OCI-LY1 (cell line): ENCODE measurements at regions not wholly inside any gene's neighbourhood (a gene's known extent, or its start where the extent isn't known, plus 50 kb on each side); places are given as distances from the start of the nearest gene placed in this dataset.

ENCODE experiments used
- H2AFZ ChIP-seq: fragments of 200-600 bp; sonication (generic), shearing (Covaris generic); 2 replicates; pipeline ENCODE4 v1.6.0; 2014; ENCODE audit warnings: antibody characterized with exemption, mild to moderate bottlenecking, low read length
- H3F3A ChIP-seq: fragments of 200-600 bp; sonication (generic), shearing (Covaris generic); 2 replicates; pipeline ENCODE4 v1.6.0; 2014; ENCODE audit warnings: mild to moderate bottlenecking, antibody characterized with exemption, low read length, moderate library complexity; ENCODE audit not compliant: insufficient read depth
- H3K27ac ChIP-seq: fragments of 200-600 bp; sonication (generic); 2 replicates; pipeline ENCODE4 v1.5.1; 2014; ENCODE audit warnings: low read length, mixed run types, mild to moderate bottlenecking, low read depth; ENCODE audit not compliant: poor library complexity, severe bottlenecking
- H3K27me3 ChIP-seq: fragments of 200-600 bp; sonication (generic); 2 replicates; pipeline ENCODE4 v1.6.0; 2014; ENCODE audit warnings: antibody characterized with exemption, mild to moderate bottlenecking, low read length, moderate library complexity; ENCODE audit not compliant: insufficient read depth
- H3K36me3 ChIP-seq: fragments of 200-600 bp; sonication (generic); 2 replicates; pipeline ENCODE4 v1.6.1; 2014; ENCODE audit warnings: mild to moderate bottlenecking, antibody characterized with exemption, low read length, moderate library complexity, mixed read lengths; ENCODE audit not compliant: insufficient read depth
- H3K4me1 ChIP-seq: fragments of 200-600 bp; sonication (generic); 2 replicates; pipeline ENCODE4 v1.5.1; 2014; ENCODE audit warnings: mild to moderate bottlenecking, low read length, moderate library complexity; ENCODE audit not compliant: insufficient read depth, severe bottlenecking
- H3K4me2 ChIP-seq: fragments of 200-600 bp; sonication (generic), shearing (Covaris generic); 2 replicates; pipeline ENCODE4 v1.6.1; 2014; ENCODE audit warnings: low read length
- H3K4me3 ChIP-seq: fragments of 200-600 bp; sonication (generic); 2 replicates; pipeline ENCODE4 v1.5.1; 2014; ENCODE audit warnings: low read length, low read depth, mild to moderate bottlenecking, mixed read lengths; ENCODE audit not compliant: poor library complexity, severe bottlenecking
- H3K79me2 ChIP-seq: fragments of 200-600 bp; shearing (Covaris generic); 2 replicates; pipeline ENCODE4 v1.6.1; 2016; ENCODE audit warnings: mixed run types, low read length, mixed read lengths; ENCODE audit not compliant: insufficient read depth
- H3K9ac ChIP-seq: fragments of 200-600 bp; sonication (generic), shearing (Covaris generic); 2 replicates; pipeline ENCODE4 v1.6.1; 2014; ENCODE audit warnings: mild to moderate bottlenecking, low read length, mixed read lengths
- H3K9me2 ChIP-seq: fragments of 200-600 bp; sonication (generic), shearing (Covaris generic); 2 replicates; pipeline ENCODE4 v1.6.1; 2014; ENCODE audit warnings: low read depth, mild to moderate bottlenecking, low read length, mixed read lengths
- H3K9me3 ChIP-seq: fragments of 200-600 bp; shearing (Covaris generic); 2 replicates; pipeline ENCODE4 v1.6.1; 2014; ENCODE audit warnings: low read length, mixed read lengths
- H4K20me1 ChIP-seq: fragments of 200-600 bp; sonication (generic), shearing (Covaris generic); 2 replicates; pipeline ENCODE4 v1.6.0; 2016; ENCODE audit warnings: mild to moderate bottlenecking, low read length; ENCODE audit not compliant: insufficient read depth
- EZH2 ChIP-seq: fragments of 200-600 bp; sonication (generic), shearing (Covaris generic); IDR thresholded peaks from 2 replicates; pipeline ENCODE4 v1.8.0; 2017; ENCODE audit warnings: borderline replicate concordance, mixed run types, mild to moderate bottlenecking, antibody characterized with exemption, low read length, moderate library complexity, mixed read lengths
- TF ChIP-seq, protein P1 (sequence below): fragments of 200-600 bp; sonication (generic), shearing (Covaris generic); IDR thresholded peaks from 2 replicates; pipeline ENCODE4 v1.5.1; 2017; ENCODE audit warnings: mild to moderate bottlenecking, antibody characterized with exemption, low read length, moderate library complexity, mixed read lengths

DNA sequence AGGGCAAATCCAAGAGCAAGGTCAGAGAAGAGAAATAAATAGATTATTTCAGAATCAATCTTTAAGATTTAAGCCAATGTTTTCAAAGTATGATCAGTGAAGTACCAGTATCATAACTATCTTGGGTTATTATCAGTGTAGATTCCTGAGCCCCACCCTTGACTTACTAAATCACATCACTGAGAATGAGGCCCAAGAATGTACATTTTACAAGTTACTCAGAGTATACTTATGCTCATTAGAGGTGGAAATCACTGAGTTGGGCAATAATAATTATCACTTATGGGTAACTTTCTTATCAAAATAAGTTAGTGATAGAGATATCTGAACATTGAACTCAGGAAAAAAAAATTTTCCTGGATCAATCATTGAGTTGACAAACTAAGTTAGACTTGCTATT is 121.6 kb upstream of the NOCT start:
- Histone ChIP-seq H3K27me3 (no peaks in the 10 kb centered on the region), H3K4me2 (no peak overlapping the region), H3F3A (no peaks in the 10 kb centered on the region), H3K27ac (no peak overlapping the region), H3K4me3 (no peak overlapping the region), H4K20me1 (no peaks in the 10 kb centered on the region), H2AFZ (no peak overlapping the region), H3K4me1 (no peaks in the 10 kb centered on the region), H3K36me3 (no peaks in the 10 kb centered on the region), H3K9ac (no peak overlapping the region), H3K9me3 (no peaks in the 10 kb centered on the region), H3K79me2 (no peaks in the 10 kb centered on the region), H3K9me2 (no peaks in the 10 kb centered on the region)
- TF ChIP-seq, protein P1, sequence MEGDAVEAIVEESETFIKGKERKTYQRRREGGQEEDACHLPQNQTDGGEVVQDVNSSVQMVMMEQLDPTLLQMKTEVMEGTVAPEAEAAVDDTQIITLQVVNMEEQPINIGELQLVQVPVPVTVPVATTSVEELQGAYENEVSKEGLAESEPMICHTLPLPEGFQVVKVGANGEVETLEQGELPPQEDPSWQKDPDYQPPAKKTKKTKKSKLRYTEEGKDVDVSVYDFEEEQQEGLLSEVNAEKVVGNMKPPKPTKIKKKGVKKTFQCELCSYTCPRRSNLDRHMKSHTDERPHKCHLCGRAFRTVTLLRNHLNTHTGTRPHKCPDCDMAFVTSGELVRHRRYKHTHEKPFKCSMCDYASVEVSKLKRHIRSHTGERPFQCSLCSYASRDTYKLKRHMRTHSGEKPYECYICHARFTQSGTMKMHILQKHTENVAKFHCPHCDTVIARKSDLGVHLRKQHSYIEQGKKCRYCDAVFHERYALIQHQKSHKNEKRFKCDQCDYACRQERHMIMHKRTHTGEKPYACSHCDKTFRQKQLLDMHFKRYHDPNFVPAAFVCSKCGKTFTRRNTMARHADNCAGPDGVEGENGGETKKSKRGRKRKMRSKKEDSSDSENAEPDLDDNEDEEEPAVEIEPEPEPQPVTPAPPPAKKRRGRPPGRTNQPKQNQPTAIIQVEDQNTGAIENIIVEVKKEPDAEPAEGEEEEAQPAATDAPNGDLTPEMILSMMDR, result no peak
- TF ChIP-seq EZH2, result no peak

DNA sequence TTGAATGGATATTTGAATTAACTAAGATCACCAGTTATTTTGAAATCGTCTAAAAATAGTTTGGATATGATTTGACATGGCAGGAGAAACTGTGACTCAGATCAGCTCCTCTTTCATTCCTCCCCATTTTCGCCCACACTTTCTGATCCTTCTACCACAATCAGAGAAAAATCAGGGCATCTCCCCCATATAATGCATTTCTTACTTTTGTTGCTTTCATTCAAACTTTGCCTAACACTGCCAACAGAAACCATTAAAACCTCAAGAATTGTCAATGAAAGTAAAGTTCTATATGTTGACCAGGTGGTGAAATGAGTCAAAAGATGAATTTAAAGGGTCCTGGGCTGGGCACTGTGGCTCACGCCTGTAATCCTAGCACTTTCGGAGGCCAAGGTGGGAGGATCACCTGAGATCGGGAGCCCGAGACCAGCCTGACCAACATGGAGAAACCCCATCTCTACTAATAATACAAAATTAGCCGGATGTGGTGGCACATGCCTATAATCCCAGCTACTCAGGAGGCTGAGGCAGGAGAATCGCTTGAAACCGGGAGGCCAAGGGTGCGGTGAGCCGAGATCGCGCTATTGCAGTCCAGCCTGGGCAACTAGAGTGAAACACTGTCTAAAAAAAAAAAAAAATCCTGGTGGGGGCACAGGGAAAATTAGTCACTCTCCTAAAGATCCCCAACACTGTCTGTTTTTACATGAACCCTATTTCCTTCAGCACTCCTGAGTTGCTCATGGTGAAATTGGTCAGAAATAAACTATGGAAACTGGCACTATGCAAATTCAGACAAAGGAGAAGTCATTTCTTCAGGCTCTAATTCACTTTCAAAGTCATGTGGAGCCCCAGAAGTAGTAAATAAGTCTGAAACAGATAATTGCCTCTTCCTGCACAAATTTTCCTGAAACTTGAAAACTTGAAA is 122.8 kb upstream of the NOCT start:
- Histone ChIP-seq H3K4me2 (no peak overlapping the region), H3K79me2 (no peaks in the 10 kb centered on the region), H3K9me3 (no peaks in the 10 kb centered on the region), H3K4me3 (no peak overlapping the region), H3K27me3 (no peaks in the 10 kb centered on the region), H3K9ac (no peak overlapping the region), H3K27ac (no peak overlapping the region), H3F3A (no peaks in the 10 kb centered on the region), H3K36me3 (no peaks in the 10 kb centered on the region), H3K9me2 (no peaks in the 10 kb centered on the region), H3K4me1 (no peaks in the 10 kb centered on the region), H2AFZ (no peak overlapping the region), H4K20me1 (no peaks in the 10 kb centered on the region)
- no peak for TF ChIP-seq EZH2
- TF ChIP-seq, protein P1, result no peak

DNA sequence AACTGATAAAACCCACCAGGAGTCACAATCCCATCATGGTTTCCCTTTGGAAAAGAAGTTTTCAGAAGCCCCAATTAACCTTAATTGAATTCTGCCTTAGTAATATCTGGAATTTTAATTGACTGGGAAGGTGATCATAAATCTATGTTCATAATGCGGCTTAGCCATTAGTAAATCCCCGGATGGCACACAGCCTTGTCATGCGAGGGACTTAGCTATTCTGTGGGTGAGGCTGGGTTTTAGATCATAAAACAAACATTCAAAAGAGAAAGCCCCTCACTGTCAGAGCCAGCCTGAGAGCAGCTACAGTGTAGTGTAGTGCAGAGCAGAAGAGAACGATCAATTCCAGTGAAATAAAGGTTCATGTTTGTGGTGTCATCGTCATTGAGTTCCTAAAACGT is 124.0 kb upstream of the NOCT start:
- no peaks in the 10 kb centered on the region for H3K27me3 ChIP-seq
- no peak for TF ChIP-seq EZH2
- TF ChIP-seq, protein P1, result no peak
- no peaks in the 10 kb centered on the region for H3K4me1 ChIP-seq
- H3K79me2 ChIP-seq, result no peaks in the 10 kb centered on the region
- H3K4me3 ChIP-seq, result no peak overlapping the region
- H3K4me2 ChIP-seq, result no peak overlapping the region
- H2AFZ ChIP-seq, result no peak overlapping the region
- no peaks in the 10 kb centered on the region for H3F3A ChIP-seq
- no peak overlapping the region for H3K27ac ChIP-seq
- no peaks in the 10 kb centered on the region for H3K9me3 ChIP-seq
- no peaks in the 10 kb centered on the region for H3K36me3 ChIP-seq
- no peaks in the 10 kb centered on the region for H3K9me2 ChIP-seq
- no peak overlapping the region for H3K9ac ChIP-seq
- H4K20me1 ChIP-seq, result no peaks in the 10 kb centered on the region
